ENCODE measurements at regions not wholly inside any gene's neighbourhood (a gene's known extent, or its start where the extent isn't known, plus 50 kb on each side); places are given as distances from the start of the nearest gene placed in this dataset.

- H3K9me3 ChIP-seq (ENCODE audit: severe bottlenecking): no peaks in the 10 kb centered on the region
- H3K36me3 ChIP-seq (ENCODE audit: low read depth): no peaks in the 10 kb centered on the region
- H3K4me1 ChIP-seq (ENCODE audit: insufficient read depth, poor library complexity, severe bottlenecking): no peaks in the 10 kb centered on the region
- DNase-seq (ENCODE audit: low spot score) (no peak), ATAC-seq (ENCODE audit: low read depth) (no peak)
- H3K27me3 ChIP-seq (ENCODE audit: insufficient read depth, poor library complexity, severe bottlenecking): peaks cover 8% of the 10 kb centered on the region
- no peak overlapping the region for H3K4me3 ChIP-seq (ENCODE audit: severe bottlenecking)
- H3K27ac ChIP-seq (ENCODE audit: poor library complexity, severe bottlenecking): no peak overlapping the region
- TF ChIP-seq CTCF (IDR thresholded peaks at IDR 0.05; ENCODE audit: poor library complexity, severe bottlenecking): no peak
Observed at GRCh38 chr22:48256776-48257684, 1494.6 kb downstream of the TBC1D22A start.

GRCh38 chr22:48256041-48256739 is 1493.7 kb downstream of the TBC1D22A start:
- no peak for TF ChIP-seq CTCF (IDR thresholded peaks at IDR 0.05; ENCODE audit: poor library complexity, severe bottlenecking)
- Histone ChIP-seq H3K9me3 (ENCODE audit: severe bottlenecking) (no peaks in the 10 kb centered on the region), H3K4me1 (ENCODE audit: insufficient read depth, poor library complexity, severe bottlenecking) (no peaks in the 10 kb centered on the region), H3K4me3 (ENCODE audit: severe bottlenecking) (no peak overlapping the region), H3K27me3 (ENCODE audit: insufficient read depth, poor library complexity, severe bottlenecking) (peaks cover 8% of the 10 kb centered on the region), H3K27ac (ENCODE audit: poor library complexity, severe bottlenecking) (no peak overlapping the region), H3K36me3 (ENCODE audit: low read depth) (no peaks in the 10 kb centered on the region)
- DNase-seq (ENCODE audit: low spot score) (no peak), ATAC-seq (ENCODE audit: low read depth) (no peak)

- ATAC-seq (ENCODE audit: low read depth) (no peak), DNase-seq (ENCODE audit: low spot score) (no peak)
- no peaks in the 10 kb centered on the region for H3K4me1 ChIP-seq (ENCODE audit: insufficient read depth, poor library complexity, severe bottlenecking)
- no peak overlapping the region for H3K4me3 ChIP-seq (ENCODE audit: severe bottlenecking)
- H3K36me3 ChIP-seq (ENCODE audit: low read depth): no peaks in the 10 kb centered on the region
- H3K9me3 ChIP-seq (ENCODE audit: severe bottlenecking): no peaks in the 10 kb centered on the region
- H3K27me3 ChIP-seq (ENCODE audit: insufficient read depth, poor library complexity, severe bottlenecking): peaks cover 8% of the 10 kb centered on the region
- TF ChIP-seq CTCF (IDR thresholded peaks at IDR 0.05; ENCODE audit: poor library complexity, severe bottlenecking): no peak
- no peak overlapping the region for H3K27ac ChIP-seq (ENCODE audit: poor library complexity, severe bottlenecking)
Observed at GRCh38 chr22:48254311-48254873, 1491.9 kb downstream of the TBC1D22A start.

- Histone ChIP-seq H3K36me3 (ENCODE audit: low read depth) (no peaks in the 10 kb centered on the region), H3K9me3 (ENCODE audit: severe bottlenecking) (no peaks in the 10 kb centered on the region), H3K4me1 (ENCODE audit: insufficient read depth, poor library complexity, severe bottlenecking) (no peaks in the 10 kb centered on the region), H3K27me3 (ENCODE audit: insufficient read depth, poor library complexity, severe bottlenecking) (peaks cover 8% of the 10 kb centered on the region), H3K4me3 (ENCODE audit: severe bottlenecking) (no peak overlapping the region), H3K27ac (ENCODE audit: poor library complexity, severe bottlenecking) (no peak overlapping the region)
- no peak for TF ChIP-seq CTCF (IDR thresholded peaks at IDR 0.05; ENCODE audit: poor library complexity, severe bottlenecking)
- no peak for ATAC-seq (ENCODE audit: low read depth)
- no peak for DNase-seq (ENCODE audit: low spot score)
Observed at GRCh38 chr22:48253573-48253972, 1491.1 kb downstream of the TBC1D22A start.
